ENCODE measurements at regions not wholly inside any gene's neighbourhood (a gene's known extent, or its start where the extent isn't known, plus 50 kb on each side); places are given as distances from the start of the nearest gene placed in this dataset.

- no peak overlapping the region for H3K9ac ChIP-seq (ENCODE audit: low read depth, low read length)
- no peak overlapping the region for H4K8ac ChIP-seq (ENCODE audit: low read depth in 2 of 2, low read length in 2 of 2)
- no peak overlapping the region for H4K5ac ChIP-seq (ENCODE audit: low read depth, low read length)
- no peaks in the 10 kb centered on the region for H3K9me3 ChIP-seq (ENCODE audit: control insufficient read depth, insufficient read depth, low read length)
- no peak overlapping the region for H3K23ac ChIP-seq (ENCODE audit: low read depth, low read length)
- no peaks in the 10 kb centered on the region for H3K9me1 ChIP-seq (ENCODE audit: insufficient read depth, low read length)
- TF ChIP-seq FOS (IDR thresholded peaks at IDR 0.05; ENCODE audit: low read depth, low read length) (no peak), MAZ (IDR thresholded peaks at IDR 0.05; ENCODE audit: borderline replicate concordance, low read depth, low read length) (no peak), MAFK (IDR thresholded peaks at IDR 0.05; ENCODE audit: low read depth, low read length) (no peak), RFX5 (IDR thresholded peaks at IDR 0.05; ENCODE audit: low read depth, low read length) (no peak), NFE2L2 (IDR thresholded peaks at IDR 0.05; ENCODE audit: low read depth, low read length) (no peak), MXI1 (IDR thresholded peaks at IDR 0.05; ENCODE audit: borderline replicate concordance, low read depth, low read length) (no peak), ELK1 (IDR thresholded peaks at IDR 0.05; ENCODE audit: borderline replicate concordance, low read depth, low read length) (no peak), RCOR1 (IDR thresholded peaks at IDR 0.05; ENCODE audit: insufficient replicate concordance, low read length) (no peak), RAD21 (IDR thresholded peaks at IDR 0.05; ENCODE audit: low read length) (no peak), CEBPB (IDR thresholded peaks at IDR 0.05; ENCODE audit: low read depth, low read length) (no peak), POLR2A (IDR thresholded peaks at IDR 0.05; ENCODE audit: low read depth, low read length) (no peak)
- TF ChIP-seq, protein P1, sequence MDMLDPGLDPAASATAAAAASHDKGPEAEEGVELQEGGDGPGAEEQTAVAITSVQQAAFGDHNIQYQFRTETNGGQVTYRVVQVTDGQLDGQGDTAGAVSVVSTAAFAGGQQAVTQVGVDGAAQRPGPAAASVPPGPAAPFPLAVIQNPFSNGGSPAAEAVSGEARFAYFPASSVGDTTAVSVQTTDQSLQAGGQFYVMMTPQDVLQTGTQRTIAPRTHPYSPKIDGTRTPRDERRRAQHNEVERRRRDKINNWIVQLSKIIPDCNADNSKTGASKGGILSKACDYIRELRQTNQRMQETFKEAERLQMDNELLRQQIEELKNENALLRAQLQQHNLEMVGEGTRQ (IDR thresholded peaks at IDR 0.05; ENCODE audit: low read depth, low read length), result no peak
- H2BK15ac ChIP-seq (ENCODE audit: low read depth, low read length), result no peak overlapping the region
- no peaks in the 10 kb centered on the region for H3K79me1 ChIP-seq (ENCODE audit: low read depth in 1 of 2, low read length in 2 of 2)
- no peaks in the 10 kb centered on the region for H3K36me3 ChIP-seq (ENCODE audit: control insufficient read depth, insufficient read depth, low read length)
- dilution Hi-C loops (cut with HindIII; ENCODE audit: low sequenced_read_pairs, unreplicated experiment) (no loop called here), in situ Hi-C loops (cut with MboI; ENCODE audit: low sequenced_read_pairs) (no loop called here), intact Hi-C loops (cut with micrococcal nuclease) (no loop called here)
- no peak overlapping the region for H4K91ac ChIP-seq (ENCODE audit: insufficient read depth, low read depth, low read length)
- ATAC-seq (ENCODE audit: low read depth) (no peak), DNase-seq (no peak)
- no peak overlapping the region for H2AK9ac ChIP-seq (replicated peaks; ENCODE audit: low read depth, low read length, poor library complexity)
- ChIA-PET POLR2A (ENCODE audit: unreplicated experiment) (no interaction called here), CTCF (no interaction called here)
- no peak overlapping the region for H2BK120ac ChIP-seq (ENCODE audit: low read depth, low read length)
- no peak overlapping the region for H3K4ac ChIP-seq (ENCODE audit: low read depth, low read length)
- H3K56ac ChIP-seq (ENCODE audit: extremely low read depth, insufficient read depth, low read length), result no peak overlapping the region
- no peaks in the 10 kb centered on the region for H3K27me3 ChIP-seq (ENCODE audit: control insufficient read depth, insufficient read depth, low read length)
- no peaks in the 10 kb centered on the region for H3K4me1 ChIP-seq (ENCODE audit: control insufficient read depth, insufficient read depth, low read length)
- no peak overlapping the region for H2BK20ac ChIP-seq (ENCODE audit: low read depth, low read length)
- 22% methylated on average over 4 of the region's 9 CpGs; no CpG with 5 or more reads in 1 of the 2 experiments for WGBS, 2 experiments (ENCODE audit: extremely low coverage in 2 of 2, insufficient read length in 1 of 2)
- no peaks in the 10 kb centered on the region for H4K20me1 ChIP-seq (ENCODE audit: insufficient read depth, low read length)
- no peak overlapping the region for H3K4me3 ChIP-seq (ENCODE audit: insufficient read depth, low read depth, low read length)
- H2BK5ac ChIP-seq (ENCODE audit: low read depth, low read length, poor library complexity, severe bottlenecking), result no peak overlapping the region
- no peak overlapping the region for H3K14ac ChIP-seq (replicated peaks; ENCODE audit: low read depth, low read length)
- H3K4me2 ChIP-seq (ENCODE audit: low read depth, low read length), result no peak overlapping the region
- H3K27ac ChIP-seq (ENCODE audit: insufficient read depth, low read length), result no peak overlapping the region
- no peak overlapping the region for H3K18ac ChIP-seq (ENCODE audit: low read depth, low read length)
- H2AFZ ChIP-seq (replicated peaks; ENCODE audit: low read length, poor library complexity), result no peak overlapping the region
- BruUV-seq (replicated peaks), result no TSS peak
- H2AK5ac ChIP-seq (ENCODE audit: low read depth, low read length), result no peak overlapping the region
Measured at GRCh38 chr18:57220930-57221483, 74.1 kb downstream of the BOD1L2 start.

Measured in IMR-90 (cell line).